ENCODE measurements at regions not wholly inside any gene's neighbourhood (a gene's known extent, or its start where the extent isn't known, plus 50 kb on each side); places are given as distances from the start of the nearest gene placed in this dataset.

DNA sequence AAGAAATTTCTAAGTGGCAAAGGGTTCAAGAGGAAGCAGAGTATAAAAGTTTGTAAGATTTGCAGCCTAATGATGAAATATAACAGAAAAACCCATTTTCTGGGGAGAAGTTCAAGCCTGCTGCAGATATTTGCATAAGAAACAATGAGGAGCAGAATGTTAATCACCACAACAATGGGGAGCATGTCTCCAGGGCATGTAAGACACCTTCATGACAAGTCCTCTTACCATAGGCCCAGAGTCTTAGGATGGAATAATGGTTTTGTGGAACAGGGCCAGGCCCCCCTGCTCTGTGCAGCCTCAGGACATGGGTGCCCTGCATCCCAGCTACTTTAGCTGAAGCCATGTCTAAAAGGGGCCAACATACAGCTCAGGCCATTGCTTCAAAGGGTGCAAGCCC, 809.0 kb upstream of the SLITRK5 start:
- DNase-seq (no peak), ATAC-seq (no peak)
- Histone ChIP-seq H3K27me3 (no peaks in the 10 kb centered on the region), H3K36me3 (no peaks in the 10 kb centered on the region), H3K4me1 (no peaks in the 10 kb centered on the region), H3K27ac (no peak overlapping the region), H3K4me3 (no peak overlapping the region), H3K9me3 (peaks cover 0 to 8% (median 0%) of the 10 kb centered on the region in 11 donors)
- TF ChIP-seq, protein P1, sequence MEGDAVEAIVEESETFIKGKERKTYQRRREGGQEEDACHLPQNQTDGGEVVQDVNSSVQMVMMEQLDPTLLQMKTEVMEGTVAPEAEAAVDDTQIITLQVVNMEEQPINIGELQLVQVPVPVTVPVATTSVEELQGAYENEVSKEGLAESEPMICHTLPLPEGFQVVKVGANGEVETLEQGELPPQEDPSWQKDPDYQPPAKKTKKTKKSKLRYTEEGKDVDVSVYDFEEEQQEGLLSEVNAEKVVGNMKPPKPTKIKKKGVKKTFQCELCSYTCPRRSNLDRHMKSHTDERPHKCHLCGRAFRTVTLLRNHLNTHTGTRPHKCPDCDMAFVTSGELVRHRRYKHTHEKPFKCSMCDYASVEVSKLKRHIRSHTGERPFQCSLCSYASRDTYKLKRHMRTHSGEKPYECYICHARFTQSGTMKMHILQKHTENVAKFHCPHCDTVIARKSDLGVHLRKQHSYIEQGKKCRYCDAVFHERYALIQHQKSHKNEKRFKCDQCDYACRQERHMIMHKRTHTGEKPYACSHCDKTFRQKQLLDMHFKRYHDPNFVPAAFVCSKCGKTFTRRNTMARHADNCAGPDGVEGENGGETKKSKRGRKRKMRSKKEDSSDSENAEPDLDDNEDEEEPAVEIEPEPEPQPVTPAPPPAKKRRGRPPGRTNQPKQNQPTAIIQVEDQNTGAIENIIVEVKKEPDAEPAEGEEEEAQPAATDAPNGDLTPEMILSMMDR (IDR thresholded peaks at IDR 0.05) = no peak
- intact Hi-C loops (cut with DNase I) = loop anchor here in 1 of 10 donors (10.0 kb wide), 1 partner anchor 413 kb away; no protein-coding TSS in a partner anchor

DNA sequence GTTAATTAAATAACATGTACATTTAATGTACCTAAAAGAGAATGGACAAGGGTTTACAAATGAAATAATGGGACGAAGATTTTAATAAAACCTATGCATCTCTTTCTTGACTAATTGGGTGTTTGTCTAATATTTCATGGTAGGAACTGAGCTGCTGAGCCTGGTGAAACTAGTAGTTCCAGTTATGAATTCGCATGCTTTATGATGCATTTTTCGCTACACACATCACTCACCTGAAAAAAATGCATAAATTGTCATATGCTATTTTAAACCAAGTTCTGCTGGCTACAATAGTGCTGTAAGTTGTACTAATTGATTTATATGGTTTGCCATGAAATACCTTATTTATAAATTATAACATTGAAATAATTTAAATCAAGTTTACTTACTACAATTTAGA, 806.8 kb upstream of the SLITRK5 start:
- 77 to 88% methylated on average over 3 of the region's 3 CpGs for WGBS, 2 donors
- H3K27me3 ChIP-seq = no peaks in the 10 kb centered on the region
- no peak for ATAC-seq
- intact Hi-C loops (cut with DNase I) = loop anchor here in 1 of 10 donors (10.0 kb wide), 1 partner anchor 410 kb away; no protein-coding TSS in a partner anchor
- TF ChIP-seq, protein P1 (IDR thresholded peaks at IDR 0.05) = no peak
- no peaks in the 10 kb centered on the region for H3K4me1 ChIP-seq
- no peak for DNase-seq
- no peaks in the 10 kb centered on the region for H3K36me3 ChIP-seq
- peaks cover 0 to 5% (median 0%) of the 10 kb centered on the region in 11 donors for H3K9me3 ChIP-seq
- H3K4me3 ChIP-seq = no peak overlapping the region
- H3K27ac ChIP-seq = no peak overlapping the region

DNA sequence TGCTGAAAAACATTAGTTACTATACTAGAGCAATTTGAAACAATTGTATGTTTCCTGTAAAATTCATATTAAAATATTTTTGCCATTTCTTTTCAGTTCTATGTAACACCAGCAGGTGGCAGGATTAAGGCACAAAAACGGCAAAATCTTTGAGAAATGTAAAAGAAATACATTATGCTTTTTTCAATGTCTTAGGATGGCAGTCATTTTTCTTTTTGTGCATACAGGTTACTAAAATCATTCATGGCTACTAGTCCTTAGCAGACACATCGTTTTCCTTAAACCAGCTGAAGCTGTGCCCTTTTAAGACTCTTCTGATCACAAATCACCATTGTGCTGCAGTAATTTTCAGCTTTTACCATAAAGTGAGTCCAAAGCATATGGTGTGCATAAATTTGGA, 800.7 kb upstream of the SLITRK5 start:
- H3K36me3 ChIP-seq = no peaks in the 10 kb centered on the region
- no peak for DNase-seq
- H3K4me3 ChIP-seq = no peak overlapping the region
- H3K27ac ChIP-seq = no peak overlapping the region
- H3K9me3 ChIP-seq = no peaks in the 10 kb centered on the region
- WGBS, 2 donors = 3 to 13% methylated on average over 2 of the region's 2 CpGs
- TF ChIP-seq, protein P1 (IDR thresholded peaks at IDR 0.05) = peak in 7 of 9 donors; percentile 46 to 71 (median 57)
- no peaks in the 10 kb centered on the region for H3K27me3 ChIP-seq
- ATAC-seq = no peak
- intact Hi-C loops (cut with DNase I) = loop anchor here in 4 of 10 donors (2.0 to 10.0 kb wide), 3 partner anchors 402 to 404 kb away; no protein-coding TSS in a partner anchor
- no peaks in the 10 kb centered on the region for H3K4me1 ChIP-seq

DNA sequence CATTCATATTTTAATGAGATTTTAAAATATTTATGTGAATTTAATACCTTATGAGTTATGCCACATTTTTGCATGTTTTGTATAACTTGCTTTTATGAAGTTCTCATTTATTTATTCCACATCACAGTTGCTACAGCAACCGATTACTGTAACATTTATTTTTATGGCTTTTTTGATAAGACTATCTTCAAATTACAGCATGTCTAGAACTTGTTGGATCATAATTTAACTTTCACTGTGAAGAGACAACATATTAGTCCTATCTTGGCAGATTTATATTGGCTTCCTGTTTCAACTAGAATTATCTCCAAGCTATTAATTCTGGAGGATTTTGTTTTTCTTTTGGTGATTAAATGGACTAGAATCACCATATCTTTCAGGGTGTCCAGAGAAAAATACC, 793.7 kb upstream of the SLITRK5 start:
- ATAC-seq (no peak), DNase-seq (no peak)
- Histone ChIP-seq H3K9me3 (no peaks in the 10 kb centered on the region), H3K27me3 (no peaks in the 10 kb centered on the region), H3K27ac (no peak overlapping the region), H3K4me1 (peaks cover 0 to 7% (median 0%) of the 10 kb centered on the region in 9 donors), H3K36me3 (no peaks in the 10 kb centered on the region), H3K4me3 (no peak overlapping the region)
- 56 to 69% methylated on average over 1 of the region's 1 CpG for WGBS, 2 donors
- intact Hi-C loops (cut with DNase I) = loop anchor here in 1 of 10 donors (10.0 kb wide), 1 partner anchor 397 kb away; no protein-coding TSS in a partner anchor
- TF ChIP-seq, protein P1 (IDR thresholded peaks at IDR 0.05) = no peak
